HG03442 (cell line): ENCODE measurements at regions not wholly inside any gene's neighbourhood (a gene's known extent, or its start where the extent isn't known, plus 50 kb on each side); places are given as distances from the start of the nearest gene placed in this dataset.
A peak's percentile ranks its signal among the peaks of the same experiment; 100 is the strongest.

ENCODE experiments used
- ATAC-seq: cut with Tn5 transposase; IDR thresholded peaks from one replicate; pipeline ENCODE4 v1.9.1; 2021; ENCODE audit warnings: mild to moderate bottlenecking, moderate library complexity; ENCODE audit not compliant: unreplicated experiment

GRCh38 chr2:66717218-66717905 lies 282.4 kb downstream of the MEIS1 start:
- no peak for ATAC-seq

GRCh38 chr2:66717973-66718372 lies 283.0 kb downstream of the MEIS1 start:
- ATAC-seq = no peak

GRCh38 chr2:66721776-66722175 lies 286.9 kb downstream of the MEIS1 start:
- ATAC-seq = no peak

GRCh38 chr2:66724241-66724640 lies 289.3 kb downstream of the MEIS1 start:
- no peak for ATAC-seq

- ATAC-seq = no peak
Measured at GRCh38 chr2:66729416-66730330, 294.7 kb downstream of the MEIS1 start.

- no peak for ATAC-seq
Measured at GRCh38 chr2:66730441-66730840, 295.5 kb downstream of the MEIS1 start.

- no peak for ATAC-seq
Measured at GRCh38 chr2:66733364-66733999, 298.6 kb downstream of the MEIS1 start.

- ATAC-seq = peak; percentile 61
Measured at GRCh38 chr2:66748939-66749338, 314.0 kb downstream of the MEIS1 start.

GRCh38 chr2:66749566-66749965 lies 314.6 kb downstream of the MEIS1 start:
- ATAC-seq = no peak

- ATAC-seq = no peak
Measured at GRCh38 chr2:66753257-66753656, 318.3 kb downstream of the MEIS1 start.

GRCh38 chr2:66753660-66754059 lies 318.7 kb downstream of the MEIS1 start:
- no peak for ATAC-seq

- ATAC-seq = no peak
Measured at GRCh38 chr2:66755974-66756373, 321.0 kb downstream of the MEIS1 start.

- no peak for ATAC-seq
Measured at GRCh38 chr2:66761826-66762225, 326.9 kb downstream of the MEIS1 start.

- ATAC-seq = no peak
Measured at GRCh38 chr2:66762761-66763160, 327.8 kb downstream of the MEIS1 start.

- ATAC-seq = no peak
Measured at GRCh38 chr2:66766582-66766981, 331.7 kb downstream of the MEIS1 start.

- no peak for ATAC-seq
Measured at GRCh38 chr2:66771359-66771976, 336.5 kb downstream of the MEIS1 start.

- ATAC-seq = no peak
Measured at GRCh38 chr2:66772618-66773017, 337.7 kb downstream of the MEIS1 start.

GRCh38 chr2:66775730-66776422 lies 341.0 kb downstream of the MEIS1 start:
- no peak for ATAC-seq

GRCh38 chr2:66781804-66782203 lies 346.9 kb downstream of the MEIS1 start:
- ATAC-seq = no peak

GRCh38 chr2:66782780-66783361 lies 347.9 kb downstream of the MEIS1 start:
- no peak for ATAC-seq
